PFSK-1 (cell line): ENCODE measurements at regions not wholly inside any gene's neighbourhood (a gene's known extent, or its start where the extent isn't known, plus 50 kb on each side); places are given as distances from the start of the nearest gene placed in this dataset.

ENCODE experiments used
- POLR2AphosphoS5 ChIP-seq: IDR thresholded peaks from 2 replicates; pipeline ENCODE4 v1.6.1; 2012; ENCODE audit warnings: low read depth, mild to moderate bottlenecking, control low read depth, low read length, moderate library complexity
- TAF1 ChIP-seq: IDR thresholded peaks from 2 replicates; pipeline ENCODE4 v1.6.1; 2012; ENCODE audit warnings: low read length, control low read depth, borderline replicate concordance; ENCODE audit not compliant: insufficient read depth

GRCh38 chr14:58782011-58782410, 144.2 kb downstream of the DACT1 start:
- TF ChIP-seq POLR2AphosphoS5, result no peak
- TF ChIP-seq TAF1, result no peak
